ENCODE measurements at regions not wholly inside any gene's neighbourhood (a gene's known extent, or its start where the extent isn't known, plus 50 kb on each side); places are given as distances from the start of the nearest gene placed in this dataset.

- no peak for DNase-seq (ENCODE audit: low read depth in 6 of 9, low spot score in 9 of 9)
- Histone ChIP-seq H3K36me3 (ENCODE audit: control insufficient read depth in 2 of 2, insufficient read depth in 2 of 2, low read length in 1 of 2) (no peaks in the 10 kb centered on the region), H3K27ac (ENCODE audit: low read depth in 1 of 2, low read length in 1 of 2) (no peak overlapping the region), H3K9me3 (ENCODE audit: control insufficient read depth in 2 of 2, insufficient read depth in 1 of 2, low read length in 1 of 2) (no peaks in the 10 kb centered on the region), H3K27me3 (ENCODE audit: control insufficient read depth in 2 of 2, insufficient read depth in 1 of 2, low read length in 1 of 2) (no peaks in the 10 kb centered on the region), H3K4me1 (ENCODE audit: control insufficient read depth in 2 of 2, insufficient read depth in 2 of 2, low read length in 2 of 2) (no peaks in the 10 kb centered on the region), H3K4me3 (ENCODE audit: low read length in 2 of 2) (no peak overlapping the region)
Measured at GRCh38 chrX:51798701-51799100, 55.5 kb downstream of the GSPT2 start.

DNA sequence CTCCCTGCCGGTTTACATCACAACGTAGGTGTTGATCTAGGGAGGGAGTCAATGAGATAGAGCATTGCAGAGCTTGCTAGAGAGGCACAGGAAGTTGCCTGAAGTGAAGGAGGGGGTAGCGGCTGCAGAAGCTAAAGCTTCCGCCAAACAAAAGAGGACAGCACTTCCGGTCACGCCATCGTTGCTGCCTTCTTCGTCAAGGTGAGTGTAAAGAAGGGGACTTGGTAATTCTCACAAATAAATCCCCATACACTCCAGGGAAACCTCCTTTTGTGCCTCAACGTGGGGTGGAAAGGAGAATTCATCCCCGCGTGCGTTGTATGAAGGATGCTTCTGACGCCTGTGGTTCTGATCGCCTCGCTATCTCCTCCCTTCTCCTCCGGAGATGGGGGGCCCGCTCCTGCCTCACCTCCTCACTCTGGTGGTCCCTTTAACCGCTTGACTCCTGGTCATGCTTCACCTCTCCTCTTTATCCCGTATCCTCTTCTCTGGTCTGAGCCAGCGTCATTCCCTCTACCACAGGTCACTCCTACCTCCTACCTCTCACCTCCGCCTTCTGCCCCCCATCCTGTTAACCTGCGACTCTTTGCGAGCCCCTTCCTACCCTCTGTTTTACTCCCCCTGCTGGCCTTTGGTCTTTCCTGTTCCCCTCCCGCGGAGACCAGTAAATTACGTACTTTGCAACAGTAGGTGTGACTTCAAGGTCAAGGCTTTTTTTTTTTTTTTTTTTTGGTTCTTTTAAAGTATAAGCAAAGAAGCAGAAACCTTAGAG is 59.9 kb downstream of the GSPT2 start:
- no peaks in the 10 kb centered on the region for H3K27me3 ChIP-seq (ENCODE audit: control insufficient read depth in 2 of 2, insufficient read depth in 1 of 2, low read length in 1 of 2)
- H3K9me3 ChIP-seq (ENCODE audit: control insufficient read depth in 2 of 2, insufficient read depth in 1 of 2, low read length in 1 of 2), result no peaks in the 10 kb centered on the region
- peak; percentile 38 to 82 (median 57) for DNase-seq (ENCODE audit: low read depth in 6 of 9, low spot score in 9 of 9)
- WGBS, result 1% methylated on average over 26 of the region's 26 CpGs
- peak overlapping the region; percentile 59 to 86 for H3K27ac ChIP-seq (ENCODE audit: low read depth in 1 of 2, low read length in 1 of 2)
- no peaks in the 10 kb centered on the region for H3K4me1 ChIP-seq (ENCODE audit: control insufficient read depth in 2 of 2, insufficient read depth in 2 of 2, low read length in 2 of 2)
- no peaks in the 10 kb centered on the region for H3K36me3 ChIP-seq (ENCODE audit: control insufficient read depth in 2 of 2, insufficient read depth in 2 of 2, low read length in 1 of 2)
- peak overlapping the region; percentile 62 to 66 for H3K4me3 ChIP-seq (ENCODE audit: low read length in 2 of 2)

DNA sequence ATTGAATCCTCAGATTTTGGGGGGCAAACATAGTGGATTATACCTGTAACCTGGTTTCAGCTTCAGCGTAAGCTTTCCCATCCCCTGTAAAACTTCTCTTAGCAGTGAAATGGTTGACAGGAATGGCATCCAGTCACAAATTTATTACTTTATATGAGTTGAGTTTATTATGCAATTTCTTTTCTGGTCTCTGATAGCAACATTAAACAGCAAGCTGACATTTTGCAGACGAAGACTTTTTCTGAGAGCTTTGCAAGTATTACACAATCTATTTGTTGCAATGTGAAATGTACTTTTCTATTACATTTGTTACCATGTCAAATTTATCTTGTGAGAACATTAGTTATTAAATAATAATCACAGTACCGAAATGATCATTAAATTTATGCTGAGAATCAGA is 60.6 kb downstream of the GSPT2 start:
- Histone ChIP-seq H3K9me3 (ENCODE audit: control insufficient read depth in 2 of 2, insufficient read depth in 1 of 2, low read length in 1 of 2) (no peaks in the 10 kb centered on the region), H3K27me3 (ENCODE audit: control insufficient read depth in 2 of 2, insufficient read depth in 1 of 2, low read length in 1 of 2) (no peaks in the 10 kb centered on the region), H3K27ac (ENCODE audit: low read depth in 1 of 2, low read length in 1 of 2) (no peak overlapping the region), H3K36me3 (ENCODE audit: control insufficient read depth in 2 of 2, insufficient read depth in 2 of 2, low read length in 1 of 2) (no peaks in the 10 kb centered on the region), H3K4me3 (ENCODE audit: low read length in 2 of 2) (peak overlapping the region; percentile 62 to 66), H3K4me1 (ENCODE audit: control insufficient read depth in 2 of 2, insufficient read depth in 2 of 2, low read length in 2 of 2) (no peaks in the 10 kb centered on the region)
- no peak for DNase-seq (ENCODE audit: low read depth in 6 of 9, low spot score in 9 of 9)
- 89% methylated on average over 3 of the region's 3 CpGs for WGBS

GRCh38 chrX:51804741-51805140 is 61.5 kb downstream of the GSPT2 start:
- Histone ChIP-seq H3K9me3 (ENCODE audit: control insufficient read depth in 2 of 2, insufficient read depth in 1 of 2, low read length in 1 of 2) (no peaks in the 10 kb centered on the region), H3K4me3 (ENCODE audit: low read length in 2 of 2) (no peak overlapping the region), H3K27me3 (ENCODE audit: control insufficient read depth in 2 of 2, insufficient read depth in 1 of 2, low read length in 1 of 2) (no peaks in the 10 kb centered on the region), H3K4me1 (ENCODE audit: control insufficient read depth in 2 of 2, insufficient read depth in 2 of 2, low read length in 2 of 2) (no peaks in the 10 kb centered on the region), H3K27ac (ENCODE audit: low read depth in 1 of 2, low read length in 1 of 2) (no peak overlapping the region), H3K36me3 (ENCODE audit: control insufficient read depth in 2 of 2, insufficient read depth in 2 of 2, low read length in 1 of 2) (no peaks in the 10 kb centered on the region)
- WGBS, result 96% methylated on average over 5 of the region's 5 CpGs
- DNase-seq (ENCODE audit: low read depth in 6 of 9, low spot score in 9 of 9), result no peak

DNA sequence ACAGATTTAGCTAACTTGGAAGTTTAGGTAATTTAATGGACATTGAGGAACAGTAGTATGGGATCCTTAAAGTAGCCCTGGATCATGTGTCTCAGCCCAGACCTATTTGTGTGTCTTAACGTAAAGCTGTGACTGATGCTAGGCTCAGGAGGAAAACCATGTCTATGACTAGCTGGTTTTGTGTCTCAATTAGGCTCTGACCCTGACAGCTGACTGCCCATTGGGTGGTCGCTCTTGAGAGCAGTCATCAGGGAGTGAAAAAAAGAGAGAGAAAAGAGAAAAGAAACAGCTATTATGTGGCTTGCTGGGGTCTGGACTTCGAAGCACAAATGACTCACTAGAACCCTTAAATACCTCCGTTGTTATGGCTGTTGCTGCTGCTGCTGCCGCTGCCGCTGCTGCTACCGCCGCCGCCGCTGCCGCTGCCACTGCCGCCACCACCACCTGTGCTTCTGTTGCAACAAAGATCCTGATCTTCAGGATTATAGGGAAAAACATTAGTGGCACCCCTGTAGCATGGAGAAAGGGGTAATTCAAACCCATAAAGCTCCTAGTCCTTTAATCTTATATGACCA is 70.7 kb downstream of the GSPT2 start:
- Histone ChIP-seq H3K27me3 (ENCODE audit: control insufficient read depth in 2 of 2, insufficient read depth in 1 of 2, low read length in 1 of 2) (no peaks in the 10 kb centered on the region), H3K27ac (ENCODE audit: low read depth in 1 of 2, low read length in 1 of 2) (no peak overlapping the region), H3K4me3 (ENCODE audit: low read length in 2 of 2) (no peak overlapping the region), H3K36me3 (ENCODE audit: control insufficient read depth in 2 of 2, insufficient read depth in 2 of 2, low read length in 1 of 2) (no peaks in the 10 kb centered on the region), H3K4me1 (ENCODE audit: control insufficient read depth in 2 of 2, insufficient read depth in 2 of 2, low read length in 2 of 2) (no peaks in the 10 kb centered on the region), H3K9me3 (ENCODE audit: control insufficient read depth in 2 of 2, insufficient read depth in 1 of 2, low read length in 1 of 2) (no peaks in the 10 kb centered on the region)
- no peak for DNase-seq (ENCODE audit: low read depth in 6 of 9, low spot score in 9 of 9)
- WGBS, result 99% methylated on average over 12 of the region's 12 CpGs

DNA sequence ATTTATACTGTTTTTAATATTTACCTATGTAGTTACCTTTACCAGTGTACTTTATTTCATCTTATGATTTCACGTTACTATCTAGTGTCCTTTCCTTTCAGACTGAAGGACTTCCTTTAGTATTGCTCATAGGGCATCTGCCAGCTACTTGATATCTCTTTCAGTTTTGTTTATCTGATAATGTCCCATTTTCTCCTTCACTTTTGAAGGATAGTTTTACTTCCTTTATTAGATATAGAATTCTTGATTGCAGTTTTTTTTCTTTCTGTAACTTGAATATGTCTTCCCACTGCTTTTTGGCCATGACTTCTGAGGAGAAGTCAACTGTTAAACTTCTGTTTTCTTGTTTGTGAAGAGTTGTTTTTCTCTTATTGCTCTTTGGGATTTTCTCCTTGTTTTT is 69.4 kb upstream of the MAGED1 start:
- Histone ChIP-seq H3K4me1 (ENCODE audit: control insufficient read depth in 2 of 2, insufficient read depth in 2 of 2, low read length in 2 of 2) (peaks cover 3 to 7% of the 10 kb centered on the region in 2 donors), H3K4me3 (ENCODE audit: low read length in 2 of 2) (no peak overlapping the region), H3K9me3 (ENCODE audit: control insufficient read depth in 2 of 2, insufficient read depth in 1 of 2, low read length in 1 of 2) (no peaks in the 10 kb centered on the region), H3K36me3 (ENCODE audit: control insufficient read depth in 2 of 2, insufficient read depth in 2 of 2, low read length in 1 of 2) (no peaks in the 10 kb centered on the region), H3K27ac (ENCODE audit: low read depth in 1 of 2, low read length in 1 of 2) (no peak overlapping the region), H3K27me3 (ENCODE audit: control insufficient read depth in 2 of 2, insufficient read depth in 1 of 2, low read length in 1 of 2) (no peaks in the 10 kb centered on the region)
- DNase-seq (ENCODE audit: low read depth in 6 of 9, low spot score in 9 of 9), result no peak
- 50% methylated on average over 1 of the region's 1 CpG for whole genome bisulfite sequencing

DNA sequence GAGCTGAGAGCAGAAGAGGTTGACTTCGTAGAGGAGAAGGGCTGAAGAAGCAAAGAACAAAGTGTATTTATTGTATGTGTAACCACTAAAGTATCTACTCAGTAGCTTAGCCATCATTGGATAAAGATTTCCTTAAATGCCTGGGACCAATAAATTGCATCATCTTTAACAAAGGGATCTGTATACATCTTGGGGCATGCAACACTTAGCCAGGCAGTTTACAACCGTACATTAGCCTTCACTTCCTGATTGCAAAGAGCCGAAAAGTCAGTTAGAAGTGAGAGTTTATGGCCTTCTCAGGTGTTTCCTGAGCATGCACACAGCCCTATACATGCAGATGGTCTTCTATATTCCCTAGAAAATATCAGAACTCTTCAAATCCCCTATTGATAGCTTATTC is 68.0 kb upstream of the MAGED1 start:
- no peaks in the 10 kb centered on the region for H3K36me3 ChIP-seq (ENCODE audit: control insufficient read depth in 2 of 2, insufficient read depth in 2 of 2, low read length in 1 of 2)
- no peaks in the 10 kb centered on the region for H3K27me3 ChIP-seq (ENCODE audit: control insufficient read depth in 2 of 2, insufficient read depth in 1 of 2, low read length in 1 of 2)
- H3K27ac ChIP-seq (ENCODE audit: low read depth in 1 of 2, low read length in 1 of 2), result peak overlapping the region in 1 of 2 donors; percentile 76
- no peak overlapping the region for H3K4me3 ChIP-seq (ENCODE audit: low read length in 2 of 2)
- peaks cover 3 to 7% of the 10 kb centered on the region in 2 donors for H3K4me1 ChIP-seq (ENCODE audit: control insufficient read depth in 2 of 2, insufficient read depth in 2 of 2, low read length in 2 of 2)
- H3K9me3 ChIP-seq (ENCODE audit: control insufficient read depth in 2 of 2, insufficient read depth in 1 of 2, low read length in 1 of 2), result no peaks in the 10 kb centered on the region
- 22% methylated on average over 3 of the region's 3 CpGs for WGBS
- DNase-seq (ENCODE audit: low read depth in 6 of 9, low spot score in 9 of 9), result peak in 7 of 9 donors; percentile 12 to 66 (median 23)

- 42% methylated on average over 1 of the region's 1 CpG for WGBS
- H3K27me3 ChIP-seq (ENCODE audit: control insufficient read depth in 2 of 2, insufficient read depth in 1 of 2, low read length in 1 of 2), result no peaks in the 10 kb centered on the region
- H3K4me1 ChIP-seq (ENCODE audit: control insufficient read depth in 2 of 2, insufficient read depth in 2 of 2, low read length in 2 of 2), result no peaks in the 10 kb centered on the region
- H3K9me3 ChIP-seq (ENCODE audit: control insufficient read depth in 2 of 2, insufficient read depth in 1 of 2, low read length in 1 of 2), result no peaks in the 10 kb centered on the region
- no peak overlapping the region for H3K27ac ChIP-seq (ENCODE audit: low read depth in 1 of 2, low read length in 1 of 2)
- H3K36me3 ChIP-seq (ENCODE audit: control insufficient read depth in 2 of 2, insufficient read depth in 2 of 2, low read length in 1 of 2), result no peaks in the 10 kb centered on the region
- DNase-seq (ENCODE audit: low read depth in 6 of 9, low spot score in 9 of 9), result no peak
- no peak overlapping the region for H3K4me3 ChIP-seq (ENCODE audit: low read length in 2 of 2)
Measured at GRCh38 chrX:51834076-51834475, 59.3 kb upstream of the MAGED1 start.

DNA sequence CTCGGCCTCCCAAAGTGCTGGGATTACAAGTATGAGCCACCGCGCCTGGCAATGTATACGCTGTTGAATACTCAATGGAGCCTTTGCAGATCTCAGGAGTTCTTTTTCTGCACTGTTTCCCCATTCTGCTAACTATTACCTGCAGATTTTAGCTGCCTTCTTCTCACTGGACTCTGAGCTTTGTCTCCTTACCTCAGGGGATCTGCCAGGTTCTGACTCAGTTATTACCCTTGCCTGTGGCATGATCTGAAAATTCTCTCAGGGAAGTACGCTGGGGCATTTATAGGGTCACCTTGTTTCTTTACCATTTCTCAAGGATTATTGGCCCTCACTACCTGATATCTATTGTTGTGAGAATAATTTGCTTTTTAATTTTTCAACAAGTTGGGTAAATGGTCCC is 56.6 kb upstream of the MAGED1 start:
- no peaks in the 10 kb centered on the region for H3K36me3 ChIP-seq (ENCODE audit: control insufficient read depth in 2 of 2, insufficient read depth in 2 of 2, low read length in 1 of 2)
- no peak for DNase-seq (ENCODE audit: low read depth in 6 of 9, low spot score in 9 of 9)
- WGBS, result 97% methylated on average over 5 of the region's 5 CpGs

More for the DNA sequence above, 56.6 kb upstream of the MAGED1 start:
- no peak overlapping the region for H3K27ac ChIP-seq (ENCODE audit: low read depth in 1 of 2, low read length in 1 of 2)
- no peaks in the 10 kb centered on the region for H3K4me1 ChIP-seq (ENCODE audit: control insufficient read depth in 2 of 2, insufficient read depth in 2 of 2, low read length in 2 of 2)
- no peaks in the 10 kb centered on the region for H3K9me3 ChIP-seq (ENCODE audit: control insufficient read depth in 2 of 2, insufficient read depth in 1 of 2, low read length in 1 of 2)
- no peak overlapping the region for H3K4me3 ChIP-seq (ENCODE audit: low read length in 2 of 2)
- no peaks in the 10 kb centered on the region for H3K27me3 ChIP-seq (ENCODE audit: control insufficient read depth in 2 of 2, insufficient read depth in 1 of 2, low read length in 1 of 2)
